ENCODE measurements at regions not wholly inside any gene's neighbourhood (a gene's known extent, or its start where the extent isn't known, plus 50 kb on each side); places are given as distances from the start of the nearest gene placed in this dataset.

DNA sequence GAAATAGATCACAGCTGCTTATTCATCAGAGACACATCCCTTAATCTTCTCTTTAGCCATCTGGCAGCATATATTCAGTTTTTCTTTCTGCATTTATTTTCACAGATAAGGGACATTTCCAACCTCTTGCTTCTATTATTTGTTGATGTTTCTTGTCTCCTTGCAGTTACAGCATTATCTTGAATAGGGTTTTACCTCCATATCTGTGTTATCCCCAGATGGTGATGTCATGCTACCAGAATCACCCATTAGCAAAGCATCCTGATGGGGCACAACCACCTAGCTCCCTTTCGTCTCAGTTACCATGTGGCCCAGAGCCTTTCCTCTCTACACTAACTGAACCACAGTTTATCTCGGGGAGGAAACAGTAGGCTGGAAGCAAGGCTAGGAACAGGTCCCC lies 483.9 kb downstream of the FOXO1 start:
- Histone ChIP-seq H3K4me2 (ENCODE audit: insufficient read depth, low read length) (no peak overlapping the region), H3K4me3 (no peak overlapping the region), H4K20me1 (replicated peaks; ENCODE audit: control insufficient read depth, insufficient read depth, low read length) (no peaks in the 10 kb centered on the region), H2AFZ (ENCODE audit: low read depth, low read length) (no peak overlapping the region), H3K79me2 (ENCODE audit: control insufficient read depth, insufficient read depth, low read length) (no peaks in the 10 kb centered on the region), H3K36me3 (ENCODE audit: control insufficient read depth, insufficient read depth, low read length) (no peaks in the 10 kb centered on the region), H3K9me3 (replicated peaks; ENCODE audit: control insufficient read depth, insufficient read depth, low read depth, low read length) (no peaks in the 10 kb centered on the region), H3K27ac (ENCODE audit: extremely low read depth, low read depth, low read length) (no peak overlapping the region), H3K4me1 (replicated peaks in 1 of 2; ENCODE audit: control insufficient read depth in 2 of 2, insufficient read depth in 2 of 2, low read length in 2 of 2) (no peaks in the 10 kb centered on the region), H3K9me1 (ENCODE audit: control insufficient read depth, insufficient read depth, low read length) (no peaks in the 10 kb centered on the region), H3K27me3 (ENCODE audit: control insufficient read depth in 2 of 2, insufficient read depth in 2 of 2, low read length in 2 of 2) (peaks cover 0 to 3% of the 10 kb centered on the region in 2 experiments; a peak in 2 of 5 replicates), H3K9ac (ENCODE audit: insufficient read depth in 1 of 2, low read depth in 2 of 2, low read length in 2 of 2) (no peak overlapping the region)
- TF ChIP-seq ZNF778 (CRISPR knock-in tag; IDR thresholded peaks at IDR 0.05) (no peak), MAFF (IDR thresholded peaks at IDR 0.05; ENCODE audit: low read length) (no peak), ZBTB7A (IDR thresholded peaks at IDR 0.05; ENCODE audit: borderline replicate concordance, control insufficient read depth, low read depth, low read length) (no peak), SNIP1 (IDR thresholded peaks at IDR 0.05; ENCODE audit: low read depth) (no peak), ZNF780A (CRISPR knock-in tag; IDR thresholded peaks at IDR 0.05) (no peak), ZZZ3 (IDR thresholded peaks at IDR 0.05) (no peak), KDM5B (IDR thresholded peaks at IDR 0.05; ENCODE audit: insufficient replicate concordance, low read depth, low read length) (no peak), PPARD (CRISPR knock-in tag; IDR thresholded peaks at IDR 0.05) (no peak), JUND (IDR thresholded peaks at IDR 0.05; ENCODE audit: borderline replicate concordance, low read depth, low read length) (no peak), JUND (tag; IDR thresholded peaks at IDR 0.05; ENCODE audit: borderline replicate concordance, low read depth, low read length) (no peak), RBM34 (IDR thresholded peaks at IDR 0.05; ENCODE audit: borderline replicate concordance, insufficient read depth, low read length) (no peak), HIVEP1 (CRISPR knock-in tag; IDR thresholded peaks at IDR 0.05) (no peak), SMC3 (conservative IDR thresholded peaks at IDR 0.05; ENCODE audit: insufficient read depth, low read depth, low read length) (no peak)
- TF ChIP-seq, protein P1, sequence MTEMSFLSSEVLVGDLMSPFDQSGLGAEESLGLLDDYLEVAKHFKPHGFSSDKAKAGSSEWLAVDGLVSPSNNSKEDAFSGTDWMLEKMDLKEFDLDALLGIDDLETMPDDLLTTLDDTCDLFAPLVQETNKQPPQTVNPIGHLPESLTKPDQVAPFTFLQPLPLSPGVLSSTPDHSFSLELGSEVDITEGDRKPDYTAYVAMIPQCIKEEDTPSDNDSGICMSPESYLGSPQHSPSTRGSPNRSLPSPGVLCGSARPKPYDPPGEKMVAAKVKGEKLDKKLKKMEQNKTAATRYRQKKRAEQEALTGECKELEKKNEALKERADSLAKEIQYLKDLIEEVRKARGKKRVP (CRISPR knock-in tag; IDR thresholded peaks at IDR 0.05) = no peak
- TF ChIP-seq, protein P2, sequence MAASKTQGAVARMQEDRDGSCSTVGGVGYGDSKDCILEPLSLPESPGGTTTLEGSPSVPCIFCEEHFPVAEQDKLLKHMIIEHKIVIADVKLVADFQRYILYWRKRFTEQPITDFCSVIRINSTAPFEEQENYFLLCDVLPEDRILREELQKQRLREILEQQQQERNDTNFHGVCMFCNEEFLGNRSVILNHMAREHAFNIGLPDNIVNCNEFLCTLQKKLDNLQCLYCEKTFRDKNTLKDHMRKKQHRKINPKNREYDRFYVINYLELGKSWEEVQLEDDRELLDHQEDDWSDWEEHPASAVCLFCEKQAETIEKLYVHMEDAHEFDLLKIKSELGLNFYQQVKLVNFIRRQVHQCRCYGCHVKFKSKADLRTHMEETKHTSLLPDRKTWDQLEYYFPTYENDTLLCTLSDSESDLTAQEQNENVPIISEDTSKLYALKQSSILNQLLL (CRISPR knock-in tag; IDR thresholded peaks at IDR 0.05; ENCODE audit: borderline replicate concordance) = no peak
- no peak for DNase-seq (ENCODE audit: extremely low read depth in 1 of 4, low spot score in 3 of 4)
- ChIA-PET POLR2A (interaction anchor here (0.7 kb wide), 1 partner anchor 54 kb away, joined by 3 read pairs; no protein-coding TSS in a partner anchor), CTCF (ENCODE audit: low intra/inter-chr PET ratio) (no interaction called here)
- 0% methylated on average over 1 of the region's 2 CpGs for WGBS (ENCODE audit: insufficient coverage, low coverage, missing lambda C conversion rate)
- ATAC-seq = no peak
- BruUV-seq (replicated peaks) = no TSS peak
- intact Hi-C loops (cut with micrococcal nuclease) (no loop called here), in situ Hi-C loops (cut with MboI) (no loop called here)
- FAIRE-seq = no peak
